ENCODE measurements at regions not wholly inside any gene's neighbourhood (a gene's known extent, or its start where the extent isn't known, plus 50 kb on each side); places are given as distances from the start of the nearest gene placed in this dataset.
"Not testable (repeated sequence)": the region's sequence is repeated elsewhere in the genome, so short reads cannot be mapped to it uniquely, and the experiment has no call there.

DNA sequence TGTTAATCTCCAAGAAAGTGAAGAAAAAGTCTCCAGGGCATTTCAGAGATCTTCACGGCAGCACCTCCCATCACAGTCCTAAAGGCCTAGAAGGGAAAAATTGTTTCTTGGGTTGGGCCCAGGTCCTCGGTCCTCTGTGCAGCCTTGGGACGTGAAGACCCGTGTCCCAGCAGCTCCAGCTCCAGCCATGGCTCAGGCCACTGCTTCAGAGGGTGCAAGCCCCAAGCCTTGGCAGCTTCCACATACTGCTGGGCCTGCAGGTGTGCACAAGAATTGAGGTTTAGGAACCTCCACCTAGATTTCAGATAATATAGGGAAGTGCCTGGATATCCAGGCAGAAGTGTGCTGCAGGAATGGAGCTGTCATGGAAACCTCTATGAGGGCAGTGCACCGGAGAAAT, 176.2 kb upstream of the ZNF322 start:
- ATAC-seq; H3K4me1 ChIP-seq (ENCODE audit: control insufficient read depth, insufficient read depth, low read length); H3K4me3 ChIP-seq (ENCODE audit: low read depth in 2 of 2, low read length in 2 of 2); H3K27me3 ChIP-seq (ENCODE audit: control insufficient read depth, insufficient read depth, low read length); CTCF ChIA-PET; POLR2A ChIA-PET; BruUV-seq (replicated peaks); H3K36me3 ChIP-seq (ENCODE audit: control insufficient read depth, insufficient read depth, low read length); intact Hi-C loops (cut with micrococcal nuclease; ENCODE audit: unreplicated experiment); in situ Hi-C loops (cut with HindIII; ENCODE audit: low pct_unique_long_range_greater_than_20kb, low sequenced_read_pairs); H3K27ac ChIP-seq (ENCODE audit: low read length); H3K9me3 ChIP-seq (ENCODE audit: control insufficient read depth, insufficient read depth, low read depth, low read length); DNase-seq (ENCODE audit: low read depth, low spot score): not testable (repeated sequence)

DNA sequence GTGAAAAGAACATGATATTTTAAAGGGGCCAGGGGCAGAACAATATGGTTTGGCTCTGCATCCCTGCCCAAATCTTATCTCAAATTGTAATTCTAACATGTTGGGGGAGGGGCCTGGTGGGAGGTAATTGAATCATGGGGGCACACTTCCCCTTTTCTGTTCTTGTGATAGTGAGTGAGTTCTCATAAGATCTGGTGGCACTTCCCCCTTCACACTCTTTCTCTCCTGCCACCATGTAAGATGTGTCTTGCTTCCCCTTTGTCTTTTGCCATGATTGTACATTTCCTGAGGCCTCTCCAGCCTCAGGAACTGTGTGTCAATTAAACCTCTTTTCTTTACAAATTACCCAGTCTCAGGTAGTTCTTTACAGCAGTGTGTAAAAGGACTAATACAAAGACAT, 177.1 kb upstream of the ZNF322 start:
- DNase-seq (ENCODE audit: low read depth, low spot score); intact Hi-C loops (cut with micrococcal nuclease; ENCODE audit: unreplicated experiment); H3K4me1 ChIP-seq (ENCODE audit: control insufficient read depth, insufficient read depth, low read length); H3K4me3 ChIP-seq (ENCODE audit: low read depth in 2 of 2, low read length in 2 of 2); H3K9me3 ChIP-seq (ENCODE audit: control insufficient read depth, insufficient read depth, low read depth, low read length); CTCF ChIA-PET; BruUV-seq (replicated peaks); in situ Hi-C loops (cut with HindIII; ENCODE audit: low pct_unique_long_range_greater_than_20kb, low sequenced_read_pairs); H3K27me3 ChIP-seq (ENCODE audit: control insufficient read depth, insufficient read depth, low read length); ATAC-seq; POLR2A ChIA-PET; H3K27ac ChIP-seq (ENCODE audit: low read length); H3K36me3 ChIP-seq (ENCODE audit: control insufficient read depth, insufficient read depth, low read length): not testable (repeated sequence)

DNA sequence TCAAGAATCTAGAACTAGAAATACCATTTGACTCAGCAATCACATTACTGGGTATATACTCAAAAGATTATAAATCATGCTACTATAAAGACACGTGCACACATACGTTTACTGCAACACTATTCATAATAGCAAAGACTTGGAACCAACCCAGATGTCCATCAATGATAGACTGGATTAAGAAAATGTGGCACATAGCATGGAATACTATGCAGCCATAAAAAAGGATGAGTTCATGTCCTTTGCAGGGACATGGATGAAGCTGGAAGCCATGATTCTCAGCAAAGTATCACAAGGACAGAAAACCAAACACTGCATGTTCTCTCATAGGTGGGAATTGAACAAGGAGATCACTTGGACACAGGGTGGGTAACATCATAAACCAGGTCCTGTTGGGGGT, 185.3 kb upstream of the ZNF322 start:
- in situ Hi-C loops (cut with HindIII; ENCODE audit: low pct_unique_long_range_greater_than_20kb, low sequenced_read_pairs); POLR2A ChIA-PET; H3K27ac ChIP-seq (ENCODE audit: low read length); DNase-seq (ENCODE audit: low read depth, low spot score); H3K4me1 ChIP-seq (ENCODE audit: control insufficient read depth, insufficient read depth, low read length); H3K36me3 ChIP-seq (ENCODE audit: control insufficient read depth, insufficient read depth, low read length); ATAC-seq; H3K4me3 ChIP-seq (ENCODE audit: low read depth in 2 of 2, low read length in 2 of 2); H3K27me3 ChIP-seq (ENCODE audit: control insufficient read depth, insufficient read depth, low read length); BruUV-seq (replicated peaks); intact Hi-C loops (cut with micrococcal nuclease; ENCODE audit: unreplicated experiment); CTCF ChIA-PET; H3K9me3 ChIP-seq (ENCODE audit: control insufficient read depth, insufficient read depth, low read depth, low read length): not testable (repeated sequence)

DNA sequence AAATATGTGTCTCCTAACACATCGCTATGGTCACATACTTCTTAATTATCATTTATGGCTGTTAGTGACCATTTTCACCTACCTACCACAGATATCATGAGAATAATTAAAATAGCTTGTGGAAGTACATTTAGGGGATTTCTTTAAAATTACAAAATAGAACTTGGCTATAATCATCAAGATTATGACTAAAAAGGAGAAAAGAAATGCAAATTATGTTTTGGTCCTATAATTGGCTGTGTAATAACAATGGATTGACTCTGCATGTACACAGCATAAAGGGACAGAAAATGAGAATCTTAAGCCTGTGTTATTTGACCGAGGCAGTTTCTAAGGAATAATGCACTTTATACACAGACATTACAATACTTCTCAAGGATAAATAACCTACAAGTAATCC, 197.7 kb upstream of the ZNF322 start:
- DNase-seq (ENCODE audit: low read depth, low spot score); H3K9me3 ChIP-seq (ENCODE audit: control insufficient read depth, insufficient read depth, low read depth, low read length); H3K36me3 ChIP-seq (ENCODE audit: control insufficient read depth, insufficient read depth, low read length); CTCF ChIA-PET; ATAC-seq; H3K4me1 ChIP-seq (ENCODE audit: control insufficient read depth, insufficient read depth, low read length); BruUV-seq (replicated peaks); H3K27me3 ChIP-seq (ENCODE audit: control insufficient read depth, insufficient read depth, low read length); intact Hi-C loops (cut with micrococcal nuclease; ENCODE audit: unreplicated experiment); H3K27ac ChIP-seq (ENCODE audit: low read length); H3K4me3 ChIP-seq (ENCODE audit: low read depth in 2 of 2, low read length in 2 of 2); in situ Hi-C loops (cut with HindIII; ENCODE audit: low pct_unique_long_range_greater_than_20kb, low sequenced_read_pairs); POLR2A ChIA-PET: not testable (repeated sequence)

DNA sequence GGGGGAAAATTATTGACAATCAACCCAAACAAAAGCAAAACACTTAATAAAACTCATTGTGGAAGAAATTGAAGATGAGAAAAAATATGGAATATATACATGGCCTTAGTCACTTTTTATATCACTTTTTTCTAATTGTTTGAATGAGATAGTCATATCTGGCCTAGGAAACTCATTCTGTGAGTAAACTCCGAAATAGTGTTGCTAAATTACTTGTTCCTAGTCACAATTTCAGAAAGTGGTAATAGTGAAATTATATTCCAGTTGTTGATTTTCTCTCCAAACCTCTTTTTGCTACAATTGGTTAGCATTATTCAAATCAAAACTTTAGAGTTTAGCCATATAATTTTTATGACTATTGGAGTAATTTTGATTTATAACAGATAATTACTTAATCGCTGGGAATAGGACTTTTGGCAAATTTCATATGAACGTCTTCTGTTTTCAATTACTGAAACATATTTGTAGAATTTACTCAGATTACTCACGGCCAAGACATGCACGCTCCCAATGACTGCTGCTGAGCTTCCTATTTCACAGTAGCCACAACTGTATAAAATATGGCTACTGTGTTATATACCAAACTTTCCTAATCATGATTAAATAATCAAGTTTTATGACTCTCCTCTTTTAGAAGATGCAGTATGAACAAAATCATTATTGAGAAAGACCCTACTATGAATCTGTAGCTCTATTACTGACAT, 199.7 kb upstream of the ZNF322 start:
- H3K36me3 ChIP-seq (ENCODE audit: control insufficient read depth, insufficient read depth, low read length); H3K27me3 ChIP-seq (ENCODE audit: control insufficient read depth, insufficient read depth, low read length); CTCF ChIA-PET; DNase-seq (ENCODE audit: low read depth, low spot score); in situ Hi-C loops (cut with HindIII; ENCODE audit: low pct_unique_long_range_greater_than_20kb, low sequenced_read_pairs); BruUV-seq (replicated peaks); H3K27ac ChIP-seq (ENCODE audit: low read length); H3K4me1 ChIP-seq (ENCODE audit: control insufficient read depth, insufficient read depth, low read length); intact Hi-C loops (cut with micrococcal nuclease; ENCODE audit: unreplicated experiment); POLR2A ChIA-PET; H3K9me3 ChIP-seq (ENCODE audit: control insufficient read depth, insufficient read depth, low read depth, low read length); ATAC-seq; H3K4me3 ChIP-seq (ENCODE audit: low read depth in 2 of 2, low read length in 2 of 2): not testable (repeated sequence)

DNA sequence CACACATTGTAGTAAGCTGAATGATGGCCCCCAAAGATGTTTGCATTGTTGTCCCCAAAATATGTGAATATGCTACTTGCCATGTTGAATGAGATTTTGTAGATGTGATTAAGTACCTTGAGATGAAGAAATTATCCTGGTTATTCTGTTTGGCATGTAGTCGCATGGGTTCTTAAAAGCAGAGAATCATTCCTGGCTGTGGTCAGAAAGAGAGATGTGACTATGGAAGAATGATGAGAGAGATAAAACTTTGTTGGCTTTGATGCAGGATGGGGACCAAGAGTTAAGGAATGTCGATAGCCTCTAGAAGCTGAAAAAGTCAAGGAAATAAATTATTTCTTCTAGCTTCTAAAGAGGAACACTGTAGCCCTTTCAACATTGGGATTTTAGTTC, 200.2 kb upstream of the ZNF322 start:
- CTCF ChIA-PET; BruUV-seq (replicated peaks); H3K27me3 ChIP-seq (ENCODE audit: control insufficient read depth, insufficient read depth, low read length); H3K27ac ChIP-seq (ENCODE audit: low read length); H3K36me3 ChIP-seq (ENCODE audit: control insufficient read depth, insufficient read depth, low read length); H3K4me1 ChIP-seq (ENCODE audit: control insufficient read depth, insufficient read depth, low read length); DNase-seq (ENCODE audit: low read depth, low spot score); POLR2A ChIA-PET; intact Hi-C loops (cut with micrococcal nuclease; ENCODE audit: unreplicated experiment); H3K4me3 ChIP-seq (ENCODE audit: low read depth in 2 of 2, low read length in 2 of 2); H3K9me3 ChIP-seq (ENCODE audit: control insufficient read depth, insufficient read depth, low read depth, low read length); in situ Hi-C loops (cut with HindIII; ENCODE audit: low pct_unique_long_range_greater_than_20kb, low sequenced_read_pairs); ATAC-seq: not testable (repeated sequence)

DNA sequence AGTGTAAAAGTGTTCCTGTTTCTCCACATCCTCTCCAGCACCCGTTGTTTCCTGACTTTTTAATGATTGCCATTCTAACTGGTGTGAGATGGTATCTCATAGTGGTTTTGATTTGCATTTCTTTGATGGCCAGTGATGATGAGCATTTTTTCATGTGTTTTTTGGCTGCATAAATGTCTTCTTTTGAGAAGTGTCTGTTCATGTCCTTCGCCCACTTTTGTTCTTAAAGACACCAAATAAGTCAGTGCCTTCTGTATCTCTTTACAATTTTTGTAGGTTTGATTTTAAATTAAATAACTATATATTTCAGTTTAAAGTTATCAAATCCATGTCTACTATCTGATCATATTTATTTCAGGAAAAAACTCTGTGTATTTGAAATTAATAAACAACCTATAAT, 202.4 kb upstream of the ZNF322 start:
- DNase-seq (ENCODE audit: low read depth, low spot score); H3K4me3 ChIP-seq (ENCODE audit: low read depth in 2 of 2, low read length in 2 of 2); CTCF ChIA-PET; H3K36me3 ChIP-seq (ENCODE audit: control insufficient read depth, insufficient read depth, low read length); ATAC-seq; BruUV-seq (replicated peaks); intact Hi-C loops (cut with micrococcal nuclease; ENCODE audit: unreplicated experiment); H3K9me3 ChIP-seq (ENCODE audit: control insufficient read depth, insufficient read depth, low read depth, low read length); in situ Hi-C loops (cut with HindIII; ENCODE audit: low pct_unique_long_range_greater_than_20kb, low sequenced_read_pairs); H3K4me1 ChIP-seq (ENCODE audit: control insufficient read depth, insufficient read depth, low read length); POLR2A ChIA-PET; H3K27ac ChIP-seq (ENCODE audit: low read length); H3K27me3 ChIP-seq (ENCODE audit: control insufficient read depth, insufficient read depth, low read length): not testable (repeated sequence)

DNA sequence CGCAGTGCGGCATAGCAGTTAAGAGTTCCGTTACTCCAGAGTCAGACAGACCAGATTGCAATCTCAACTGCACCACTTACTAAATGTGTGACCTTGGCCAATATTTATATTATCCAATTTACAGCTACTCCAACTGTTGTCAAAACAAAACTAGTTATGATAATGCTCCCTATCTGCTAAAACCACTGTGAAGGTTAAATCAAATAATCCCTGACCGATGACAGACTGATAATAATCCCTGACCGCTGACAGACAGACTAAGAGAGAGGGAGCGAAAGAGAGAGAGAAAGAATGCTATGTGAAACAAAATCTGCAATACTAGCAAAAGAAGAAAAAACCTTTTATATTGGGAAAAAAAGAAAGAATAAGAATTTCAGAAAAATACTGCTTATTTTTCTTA, 204.1 kb upstream of the ZNF322 start:
- H3K27me3 ChIP-seq (ENCODE audit: control insufficient read depth, insufficient read depth, low read length); H3K36me3 ChIP-seq (ENCODE audit: control insufficient read depth, insufficient read depth, low read length); ATAC-seq; BruUV-seq (replicated peaks); H3K9me3 ChIP-seq (ENCODE audit: control insufficient read depth, insufficient read depth, low read depth, low read length); intact Hi-C loops (cut with micrococcal nuclease; ENCODE audit: unreplicated experiment); in situ Hi-C loops (cut with HindIII; ENCODE audit: low pct_unique_long_range_greater_than_20kb, low sequenced_read_pairs); H3K4me3 ChIP-seq (ENCODE audit: low read depth in 2 of 2, low read length in 2 of 2); CTCF ChIA-PET; DNase-seq (ENCODE audit: low read depth, low spot score); POLR2A ChIA-PET; H3K4me1 ChIP-seq (ENCODE audit: control insufficient read depth, insufficient read depth, low read length); H3K27ac ChIP-seq (ENCODE audit: low read length): not testable (repeated sequence)

Data from Panc1 (cell line).